GM12874 (cell line): ENCODE measurements at regions not wholly inside any gene's neighbourhood (a gene's known extent, or its start where the extent isn't known, plus 50 kb on each side); places are given as distances from the start of the nearest gene placed in this dataset.

Source experiments
- CTCF ChIP-seq: IDR thresholded peaks from 2 replicates; pipeline ENCODE4 v1.5.1; 2011; ENCODE audit warnings: low read depth, mild to moderate bottlenecking, control low read depth, low read length, moderate library complexity; ENCODE audit not compliant: insufficient read depth

GRCh38 chr1:168976267-168976666 is 130.2 kb upstream of the ATP1B1 start:
- TF ChIP-seq CTCF: no peak

- TF ChIP-seq CTCF: no peak
These were observed 128.9 kb upstream of the ATP1B1 start for GRCh38 chr1:168977618-168978017.

- TF ChIP-seq CTCF: no peak
These were observed 127.2 kb upstream of the ATP1B1 start for GRCh38 chr1:168979276-168979675.

GRCh38 chr1:168980180-168980579 is 126.3 kb upstream of the ATP1B1 start:
- TF ChIP-seq CTCF: no peak

GRCh38 chr1:168980656-168981055 is 125.8 kb upstream of the ATP1B1 start:
- no peak for TF ChIP-seq CTCF

- TF ChIP-seq CTCF: no peak
These were observed 123.7 kb upstream of the ATP1B1 start for GRCh38 chr1:168982778-168983177.

- no peak for TF ChIP-seq CTCF
These were observed 119.2 kb upstream of the ATP1B1 start for GRCh38 chr1:168987330-168987729.

- TF ChIP-seq CTCF: no peak
These were observed 118.6 kb upstream of the ATP1B1 start for GRCh38 chr1:168987923-168988322.
